ENCODE measurements at regions not wholly inside any gene's neighbourhood (a gene's known extent, or its start where the extent isn't known, plus 50 kb on each side); places are given as distances from the start of the nearest gene placed in this dataset.

DNA sequence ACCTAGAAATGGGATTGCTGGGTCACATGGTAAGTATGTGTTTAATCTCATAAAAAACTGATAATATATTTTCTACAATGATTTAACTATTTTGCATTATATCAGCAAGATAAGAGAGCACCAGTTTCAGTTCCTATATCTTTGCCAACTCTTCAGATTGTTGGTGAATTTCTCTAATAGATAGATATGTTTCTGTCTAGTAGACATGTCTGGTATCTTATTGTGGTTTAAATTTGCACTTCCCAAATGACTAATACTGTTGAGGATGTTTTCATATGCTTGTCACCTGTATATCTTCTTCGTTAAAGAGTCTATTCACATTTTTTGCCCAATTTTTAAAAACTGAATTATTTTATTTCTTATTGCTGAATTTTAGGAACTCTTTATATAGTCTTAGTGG is 113.8 kb upstream of the UXS1 start:
- no peak for TF ChIP-seq CTCF (conservative IDR thresholded peaks at IDR 0.05; ENCODE audit: low read depth, low read length)

DNA sequence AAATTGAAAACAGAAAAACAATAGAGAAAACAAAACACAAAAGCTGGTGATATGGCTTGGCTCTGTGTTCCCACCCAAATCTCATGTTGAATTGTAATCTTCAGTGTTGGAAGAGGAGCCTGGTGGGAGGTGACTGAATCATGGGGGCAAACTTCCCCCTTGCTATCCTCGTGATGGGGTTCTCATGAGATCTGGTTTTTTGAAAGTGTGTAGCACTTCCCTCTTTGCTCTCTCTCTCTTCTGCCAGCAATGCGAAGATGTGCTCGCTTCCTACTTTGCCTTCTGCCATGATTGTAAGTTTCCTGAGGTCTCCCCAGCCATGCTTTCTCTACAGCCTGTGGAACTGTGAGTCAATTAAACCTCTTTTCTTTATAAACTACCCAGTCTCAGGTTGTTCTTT is 112.3 kb upstream of the UXS1 start:
- no peak for DNase-seq (ENCODE audit: low read depth)

More for the DNA sequence above, 113.8 kb upstream of the UXS1 start:
- DNase-seq (ENCODE audit: low read depth), result no peak
- no peak overlapping the region for H3K4me3 ChIP-seq (ENCODE audit: low read depth, low read length)

DNA sequence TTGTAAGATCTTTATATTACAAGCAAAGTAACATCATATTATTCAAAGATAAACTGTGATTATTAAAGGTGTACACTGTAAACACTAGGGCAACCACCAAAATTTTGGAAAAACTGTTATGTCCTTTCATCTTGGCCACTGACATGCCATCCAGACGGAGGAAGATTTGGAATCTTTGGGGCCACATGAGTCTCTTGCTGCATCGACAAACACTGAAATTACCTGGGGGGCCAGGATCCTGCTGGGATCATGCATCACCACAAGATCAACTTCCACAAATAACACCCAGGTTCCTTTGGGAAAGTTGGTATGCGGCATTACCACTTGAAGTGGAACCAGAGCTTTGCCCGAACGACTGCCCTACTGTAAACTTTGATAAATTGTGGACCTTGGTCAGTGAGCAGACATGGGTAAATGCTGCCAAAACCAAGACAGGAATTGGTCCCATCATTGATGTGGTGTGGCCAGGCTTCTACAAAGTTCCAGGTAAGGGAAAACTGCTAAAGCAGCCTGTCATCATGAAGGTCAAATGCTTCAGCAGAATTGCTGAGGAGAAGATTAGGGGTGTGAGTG is 110.6 kb upstream of the UXS1 start:
- H3K4me3 ChIP-seq (ENCODE audit: low read depth, low read length), result no peak overlapping the region
- no peak for TF ChIP-seq CTCF (conservative IDR thresholded peaks at IDR 0.05; ENCODE audit: low read depth, low read length)
- DNase-seq (ENCODE audit: low read depth), result no peak

More for the DNA sequence above, 112.3 kb upstream of the UXS1 start:
- no peak overlapping the region for H3K4me3 ChIP-seq (ENCODE audit: low read depth, low read length)
- TF ChIP-seq CTCF (conservative IDR thresholded peaks at IDR 0.05; ENCODE audit: low read depth, low read length), result no peak

GRCh38 chr2:106299696-106300095 is 105.6 kb upstream of the UXS1 start:
- no peak overlapping the region for H3K4me3 ChIP-seq (ENCODE audit: low read depth, low read length)
- DNase-seq (ENCODE audit: low read depth), result no peak
- TF ChIP-seq CTCF (conservative IDR thresholded peaks at IDR 0.05; ENCODE audit: low read depth, low read length), result no peak

DNA sequence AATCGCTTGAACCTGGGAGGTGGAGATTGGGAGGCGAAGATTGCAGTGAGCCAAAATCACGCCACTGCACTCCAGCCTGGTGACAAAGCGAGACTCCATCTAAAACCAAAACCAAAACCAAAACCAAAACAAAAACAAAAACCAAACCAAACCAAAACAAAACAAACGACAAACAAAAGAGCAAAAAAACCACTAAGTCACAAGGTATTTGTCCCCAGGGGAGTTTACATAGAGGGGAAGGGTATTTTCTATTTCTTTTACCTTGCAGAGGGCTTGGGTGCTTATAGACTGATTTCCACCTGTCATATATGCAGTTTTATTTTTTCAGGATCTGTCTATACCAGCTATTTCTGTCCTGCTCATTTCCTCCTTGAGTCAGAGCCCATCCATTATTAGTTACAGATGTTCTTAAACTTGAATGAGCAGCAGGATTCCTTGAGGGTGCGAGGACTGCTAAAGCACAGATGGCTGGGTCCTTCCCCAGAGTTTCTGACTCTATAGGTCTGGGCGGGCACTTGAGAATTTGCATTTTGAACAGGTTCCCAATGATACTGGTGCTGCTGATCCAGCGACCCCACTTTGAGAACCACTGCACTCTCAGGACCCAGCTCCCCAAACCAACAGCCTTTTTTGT is 102.2 kb upstream of the UXS1 start:
- no peak for DNase-seq (ENCODE audit: low read depth)
- no peak for TF ChIP-seq CTCF (conservative IDR thresholded peaks at IDR 0.05; ENCODE audit: low read depth, low read length)
- no peak overlapping the region for H3K4me3 ChIP-seq (ENCODE audit: low read depth, low read length)

DNA sequence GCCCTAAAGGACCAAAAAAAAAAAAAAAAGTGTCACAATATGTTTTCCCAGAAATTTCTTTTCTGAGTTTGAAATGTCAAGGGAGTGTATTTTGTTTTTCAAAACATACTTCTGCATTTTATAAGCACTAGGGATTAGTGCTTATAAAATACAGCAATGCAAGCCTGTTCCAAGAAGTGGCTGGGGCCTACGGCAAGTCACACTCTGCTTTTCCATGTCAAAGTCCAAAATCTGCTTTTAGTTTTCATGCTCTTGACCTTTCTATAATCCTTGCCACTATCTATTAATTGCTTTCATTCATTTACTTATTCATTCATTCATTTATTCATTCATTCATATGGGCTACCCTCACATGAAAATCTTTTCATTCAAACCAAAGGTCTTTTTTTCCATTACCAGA is 100.1 kb upstream of the UXS1 start:
- no peak for TF ChIP-seq CTCF (conservative IDR thresholded peaks at IDR 0.05; ENCODE audit: low read depth, low read length)
- H3K4me3 ChIP-seq (ENCODE audit: low read depth, low read length), result no peak overlapping the region
- DNase-seq (ENCODE audit: low read depth), result no peak

DNA sequence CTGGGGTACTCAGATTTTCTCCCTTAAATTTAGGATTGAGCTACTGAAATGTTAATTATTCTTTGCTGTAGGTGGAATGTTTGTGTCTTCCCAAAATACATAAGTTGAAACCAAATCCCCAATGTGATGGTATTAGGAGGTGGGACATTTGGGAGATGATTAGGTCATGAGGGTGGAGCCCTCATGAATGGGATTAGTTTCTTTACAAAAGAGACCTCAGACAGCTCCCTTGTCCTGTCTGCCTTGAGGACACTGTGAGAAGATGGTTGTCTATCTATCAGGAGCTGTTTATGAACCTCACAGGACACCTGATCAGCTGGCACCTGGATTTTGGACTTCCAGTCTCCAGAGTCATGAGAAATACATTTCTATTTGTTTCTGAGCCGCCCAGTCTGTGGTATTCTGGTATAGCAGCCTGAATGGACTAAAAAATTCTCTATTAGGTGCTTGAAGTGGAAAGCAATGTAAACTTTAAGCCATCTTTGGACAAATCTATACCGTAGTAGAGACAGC is 99.2 kb upstream of the UXS1 start:
- H3K4me3 ChIP-seq (ENCODE audit: low read depth, low read length), result no peak overlapping the region
- DNase-seq (ENCODE audit: low read depth), result no peak
- TF ChIP-seq CTCF (conservative IDR thresholded peaks at IDR 0.05; ENCODE audit: low read depth, low read length), result no peak
